Esophagus squamous epithelium (tissue), 5 donors: ENCODE measurements at regions not wholly inside any gene's neighbourhood (a gene's known extent, or its start where the extent isn't known, plus 50 kb on each side); places are given as distances from the start of the nearest gene placed in this dataset.

Experiments used
- DNase-seq: peaks from one replicate; lab custom pipeline; 2025; lab: John Stamatoyannopoulos, UW
- H3K27ac ChIP-seq, 4 donors: fragments of 200-600 bp; sonication (generic); one replicate each; pipeline ENCODE4 v1.5.1; 2016 to 2019; ENCODE audit warnings: mild to moderate bottlenecking in 1 of 4
- H3K27me3 ChIP-seq, 4 donors: fragments of 200-600 bp; sonication (generic); 1 replicate in 3 of 4; 2 replicates in 1 of 4; pipeline versions ENCODE4 v1.5.1 to v1.6.0; 2017 to 2021; ENCODE audit warnings: antibody characterized with exemption in 1 of 4
- H3K36me3 ChIP-seq, 3 donors: fragments of 200-600 bp; sonication (generic); one replicate each; pipeline ENCODE4 v1.5.1; 2016 to 2019
- H3K4me1 ChIP-seq, 3 donors: fragments of 200-600 bp; sonication (generic); one replicate each; pipeline ENCODE4 v1.5.1; 2017 to 2019
- H3K4me3 ChIP-seq, 4 donors: fragments of 200-600 bp; sonication (generic); 1 replicate in 3 of 4; 2 replicates in 1 of 4; pipeline ENCODE4 v1.5.1; 2016 to 2019; ENCODE audit warnings: mild to moderate bottlenecking in 2 of 4, moderate library complexity in 1 of 4
- H3K9me3 ChIP-seq, 3 donors: fragments of 200-600 bp; sonication (generic); one replicate each; pipeline ENCODE4 v1.5.1; 2016 to 2019
- POLR2A ChIP-seq, 4 donors: fragments of 450-650 bp; IDR thresholded peaks; one replicate each; pipeline ENCODE4 v1.6.1; 2017; ENCODE audit warnings: antibody characterized with exemption in 4 of 4, mild to moderate bottlenecking in 4 of 4, moderate library complexity in 3 of 4
- WGBS, 2 donors: methylation state at CpG; one replicate each; pipeline ENCODE4 v1.1.5; 2018; 5-methylcytosine and 5-hydroxymethylcytosine counted together
- intact Hi-C: fragments of 100-400 bp; cut with DNase I; formaldehyde crosslinking; loops from one replicate; pipeline ENCODE4 v1.15.0; 2022
- TF ChIP-seq, protein P1 (sequence below), 6 experiments: fragments of 450-650 bp in 4 of 6; fragments of 200-600 bp in 2 of 6; sonication (generic) in 2 of 6; IDR thresholded peaks; one replicate each; pipeline ENCODE4 v1.5.1; 2016 to 2019; ENCODE audit warnings: antibody characterized with exemption in 6 of 6, mild to moderate bottlenecking in 4 of 6, moderate library complexity in 4 of 6
- donor health status: DM: yes; HTN: yes; CAD: no.

DNA sequence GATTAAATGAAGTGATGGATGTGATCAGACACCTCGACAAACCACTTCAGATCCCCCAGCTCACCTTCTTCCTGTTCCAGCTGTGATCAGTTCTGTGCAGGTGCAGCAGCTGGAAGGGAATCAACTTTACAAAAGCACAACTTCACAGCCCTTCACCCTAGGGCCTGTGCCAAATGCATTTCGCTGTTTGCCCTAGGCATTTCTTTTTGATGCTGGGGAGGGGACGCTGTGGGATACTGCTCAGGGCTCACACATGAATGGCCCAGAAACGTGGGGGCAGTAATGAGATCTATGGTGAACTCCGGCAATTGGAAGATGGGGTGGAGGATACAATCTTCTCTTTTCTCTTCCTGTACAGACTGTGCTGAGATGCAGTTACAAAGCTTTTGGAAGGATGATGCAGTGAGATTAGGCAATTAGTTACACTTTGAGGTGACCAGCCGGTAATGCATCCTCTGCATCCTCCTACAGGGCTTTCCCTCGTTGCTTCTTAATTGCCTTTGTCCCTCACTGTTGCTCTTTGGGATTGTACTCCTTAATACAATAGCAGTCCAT lies 215.1 kb upstream of the PITX2 start:
- no peak for TF ChIP-seq POLR2A (IDR thresholded peaks at IDR 0.05)
- TF ChIP-seq, protein P1, sequence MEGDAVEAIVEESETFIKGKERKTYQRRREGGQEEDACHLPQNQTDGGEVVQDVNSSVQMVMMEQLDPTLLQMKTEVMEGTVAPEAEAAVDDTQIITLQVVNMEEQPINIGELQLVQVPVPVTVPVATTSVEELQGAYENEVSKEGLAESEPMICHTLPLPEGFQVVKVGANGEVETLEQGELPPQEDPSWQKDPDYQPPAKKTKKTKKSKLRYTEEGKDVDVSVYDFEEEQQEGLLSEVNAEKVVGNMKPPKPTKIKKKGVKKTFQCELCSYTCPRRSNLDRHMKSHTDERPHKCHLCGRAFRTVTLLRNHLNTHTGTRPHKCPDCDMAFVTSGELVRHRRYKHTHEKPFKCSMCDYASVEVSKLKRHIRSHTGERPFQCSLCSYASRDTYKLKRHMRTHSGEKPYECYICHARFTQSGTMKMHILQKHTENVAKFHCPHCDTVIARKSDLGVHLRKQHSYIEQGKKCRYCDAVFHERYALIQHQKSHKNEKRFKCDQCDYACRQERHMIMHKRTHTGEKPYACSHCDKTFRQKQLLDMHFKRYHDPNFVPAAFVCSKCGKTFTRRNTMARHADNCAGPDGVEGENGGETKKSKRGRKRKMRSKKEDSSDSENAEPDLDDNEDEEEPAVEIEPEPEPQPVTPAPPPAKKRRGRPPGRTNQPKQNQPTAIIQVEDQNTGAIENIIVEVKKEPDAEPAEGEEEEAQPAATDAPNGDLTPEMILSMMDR (IDR thresholded peaks at IDR 0.05) = no peak
- Histone ChIP-seq H3K9me3 (no peaks in the 10 kb centered on the region), H3K27ac (no peak overlapping the region), H3K36me3 (no peaks in the 10 kb centered on the region), H3K4me1 (no peaks in the 10 kb centered on the region), H3K4me3 (no peak overlapping the region), H3K27me3 (no peaks in the 10 kb centered on the region)
- intact Hi-C loops = no loop called here
- 35 to 59% methylated on average over 7 of the region's 7 CpGs for WGBS, 2 donors
- no peak for DNase-seq

DNA sequence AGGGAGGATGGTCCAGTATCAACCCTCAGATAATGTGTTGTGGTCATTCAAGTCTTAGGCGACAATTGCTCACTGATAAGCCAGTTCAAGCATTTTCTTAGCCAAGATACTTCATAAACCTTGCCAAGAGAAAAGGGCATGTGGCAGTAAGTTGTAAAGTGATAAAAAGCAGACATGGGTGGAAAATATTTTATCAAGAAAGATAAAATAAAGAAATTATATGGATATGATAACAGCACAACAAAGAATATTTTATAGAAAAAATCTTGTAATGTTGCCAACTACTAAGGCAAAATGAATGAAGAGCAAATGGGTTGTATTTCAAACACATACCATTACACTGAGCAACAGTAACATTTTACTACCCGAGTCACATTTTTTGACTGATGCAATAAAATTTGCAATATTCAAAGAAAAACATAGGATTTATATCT lies 217.4 kb upstream of the PITX2 start:
- TF ChIP-seq POLR2A (IDR thresholded peaks at IDR 0.05) = no peak
- TF ChIP-seq, protein P1 (IDR thresholded peaks at IDR 0.05) = no peak
- intact Hi-C loops = no loop called here
- DNase-seq = no peak
- Histone ChIP-seq H3K4me3 (no peak overlapping the region), H3K36me3 (no peaks in the 10 kb centered on the region), H3K9me3 (no peaks in the 10 kb centered on the region), H3K27ac (no peak overlapping the region), H3K27me3 (no peaks in the 10 kb centered on the region), H3K4me1 (no peaks in the 10 kb centered on the region)
- WGBS, 2 donors = 53 to 64% methylated on average over 2 of the region's 2 CpGs

DNA sequence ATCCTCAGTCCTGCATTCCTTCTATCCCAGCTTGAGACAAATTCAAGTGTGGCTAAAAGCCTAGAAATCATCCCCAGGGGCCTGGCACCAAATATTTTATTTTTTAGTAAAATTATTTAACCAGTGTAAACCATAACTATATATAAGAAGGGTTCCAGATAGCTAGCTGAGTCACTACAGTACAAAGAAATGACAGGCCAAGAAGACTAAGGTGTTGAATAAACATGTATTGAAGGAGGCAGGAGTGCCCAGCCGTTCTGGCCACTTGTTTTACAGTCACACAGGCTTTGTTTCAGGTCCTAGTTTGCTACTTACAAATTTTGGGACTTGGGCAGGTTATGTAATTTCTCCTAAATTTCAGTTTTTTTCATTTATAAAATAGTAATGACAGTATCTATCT lies 225.9 kb upstream of the PITX2 start:
- H3K36me3 ChIP-seq = no peaks in the 10 kb centered on the region
- 15 to 34% methylated on average over 1 of the region's 1 CpG for WGBS, 2 donors
- no peaks in the 10 kb centered on the region for H3K9me3 ChIP-seq
- DNase-seq = no peak
- H3K27me3 ChIP-seq = no peaks in the 10 kb centered on the region
- no peak overlapping the region for H3K27ac ChIP-seq
- H3K4me3 ChIP-seq = no peak overlapping the region
- H3K4me1 ChIP-seq = no peaks in the 10 kb centered on the region
- TF ChIP-seq, protein P1 (IDR thresholded peaks at IDR 0.05) = no peak
- no peak for TF ChIP-seq POLR2A (IDR thresholded peaks at IDR 0.05)
- intact Hi-C loops = no loop called here

DNA sequence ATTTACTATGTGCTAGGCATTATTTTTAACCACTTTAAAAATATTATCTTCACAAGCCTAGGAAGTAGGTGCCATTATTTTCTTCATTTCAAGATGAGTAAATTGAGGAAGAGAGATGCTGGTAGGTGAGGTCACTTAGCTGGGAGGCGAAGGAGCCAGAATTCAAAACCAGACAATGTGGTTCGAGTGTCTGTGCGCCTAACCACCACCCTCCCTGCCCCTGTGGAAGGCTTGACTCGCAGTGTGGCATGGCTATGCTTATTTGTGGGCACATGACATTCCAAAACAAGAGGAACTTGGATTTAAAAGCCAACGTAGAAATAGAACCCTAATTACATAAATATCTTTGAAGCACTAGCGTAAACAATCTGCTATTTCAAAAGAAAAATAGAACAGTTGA lies 226.6 kb upstream of the PITX2 start:
- no peaks in the 10 kb centered on the region for H3K9me3 ChIP-seq
- intact Hi-C loops = no loop called here
- H3K27me3 ChIP-seq = no peaks in the 10 kb centered on the region
- no peak overlapping the region for H3K27ac ChIP-seq
- DNase-seq = no peak
- H3K4me1 ChIP-seq = no peaks in the 10 kb centered on the region
- H3K4me3 ChIP-seq = no peak overlapping the region
- no peaks in the 10 kb centered on the region for H3K36me3 ChIP-seq
- TF ChIP-seq, protein P1 (IDR thresholded peaks at IDR 0.05) = no peak
- TF ChIP-seq POLR2A (IDR thresholded peaks at IDR 0.05) = no peak
- WGBS, 2 donors = 64 to 71% methylated on average over 6 of the region's 6 CpGs

DNA sequence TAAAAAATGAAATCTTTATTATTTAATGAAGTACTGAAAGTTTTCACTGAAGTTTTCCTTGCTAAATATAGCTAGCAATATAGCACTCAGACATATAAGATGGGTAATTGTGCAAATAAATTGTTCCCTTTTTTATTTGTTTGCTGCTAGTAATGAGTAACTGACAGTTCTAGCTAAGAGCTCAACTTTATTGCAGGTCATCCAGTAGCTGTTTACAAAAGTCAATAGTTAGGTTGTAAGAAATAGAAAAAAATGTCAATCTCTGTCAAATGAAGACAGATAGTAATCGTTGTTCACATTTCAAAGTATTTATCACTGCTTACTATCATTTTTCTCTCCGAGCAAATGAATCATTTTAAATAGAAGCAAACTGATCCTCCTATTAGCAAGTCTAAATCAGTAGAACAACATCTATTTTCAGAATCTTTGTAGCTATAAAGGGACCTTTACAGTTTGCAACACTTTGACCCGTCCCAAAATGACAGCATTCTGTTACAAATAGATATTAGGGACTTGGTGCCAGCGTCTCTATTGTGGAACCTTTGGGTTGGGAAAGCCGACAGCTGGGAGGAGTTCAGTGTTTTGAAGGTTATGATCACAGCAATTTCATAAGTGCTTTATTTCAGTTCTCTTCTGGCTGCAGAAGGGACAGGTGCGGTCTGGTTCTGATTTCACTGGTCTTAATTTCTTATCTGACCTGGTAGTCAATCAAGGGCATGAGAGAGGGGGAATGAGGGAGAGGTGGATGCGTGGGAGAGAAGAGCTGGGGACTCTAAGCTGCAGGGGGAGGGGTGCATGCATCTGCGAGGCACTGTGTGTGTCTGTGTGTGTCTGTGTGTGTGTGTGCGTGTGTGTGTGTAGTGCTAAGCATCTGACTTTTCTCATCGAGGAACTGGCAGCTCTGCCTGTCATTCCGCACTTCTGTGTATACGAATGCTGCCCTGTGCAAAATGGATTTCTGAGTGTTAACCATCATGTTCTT lies 227.9 kb upstream of the PITX2 start:
- WGBS, 2 donors = 43 to 44% methylated on average over 12 of the region's 12 CpGs
- intact Hi-C loops = no loop called here
- no peak for DNase-seq
- H3K27ac ChIP-seq = no peak overlapping the region
- no peak overlapping the region for H3K4me3 ChIP-seq
- H3K9me3 ChIP-seq = no peaks in the 10 kb centered on the region
- no peaks in the 10 kb centered on the region for H3K4me1 ChIP-seq
- TF ChIP-seq POLR2A (IDR thresholded peaks at IDR 0.05) = no peak
- TF ChIP-seq, protein P1 (IDR thresholded peaks at IDR 0.05) = no peak
- H3K36me3 ChIP-seq = no peaks in the 10 kb centered on the region
- no peaks in the 10 kb centered on the region for H3K27me3 ChIP-seq
